ENCODE measurements at regions not wholly inside any gene's neighbourhood (a gene's known extent, or its start where the extent isn't known, plus 50 kb on each side); places are given as distances from the start of the nearest gene placed in this dataset.

DNA sequence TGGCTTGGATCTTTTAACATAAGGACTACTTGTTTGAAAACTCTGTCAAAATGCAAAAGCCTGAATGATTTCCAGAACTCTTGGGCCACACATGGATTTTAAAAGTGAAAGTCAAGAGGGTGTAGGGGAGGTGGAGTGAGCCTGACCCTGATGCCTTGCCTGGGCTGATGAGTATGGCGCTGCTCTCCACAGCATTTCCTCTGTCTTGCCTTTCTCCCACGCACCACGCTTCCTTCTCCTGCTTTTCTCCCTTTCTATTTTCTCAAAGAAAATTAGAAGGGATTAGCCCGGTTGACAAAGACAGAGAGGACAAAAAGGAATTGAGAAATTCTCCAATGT is 207.0 kb upstream of the CCDC68 start:
- TF ChIP-seq, protein P1, sequence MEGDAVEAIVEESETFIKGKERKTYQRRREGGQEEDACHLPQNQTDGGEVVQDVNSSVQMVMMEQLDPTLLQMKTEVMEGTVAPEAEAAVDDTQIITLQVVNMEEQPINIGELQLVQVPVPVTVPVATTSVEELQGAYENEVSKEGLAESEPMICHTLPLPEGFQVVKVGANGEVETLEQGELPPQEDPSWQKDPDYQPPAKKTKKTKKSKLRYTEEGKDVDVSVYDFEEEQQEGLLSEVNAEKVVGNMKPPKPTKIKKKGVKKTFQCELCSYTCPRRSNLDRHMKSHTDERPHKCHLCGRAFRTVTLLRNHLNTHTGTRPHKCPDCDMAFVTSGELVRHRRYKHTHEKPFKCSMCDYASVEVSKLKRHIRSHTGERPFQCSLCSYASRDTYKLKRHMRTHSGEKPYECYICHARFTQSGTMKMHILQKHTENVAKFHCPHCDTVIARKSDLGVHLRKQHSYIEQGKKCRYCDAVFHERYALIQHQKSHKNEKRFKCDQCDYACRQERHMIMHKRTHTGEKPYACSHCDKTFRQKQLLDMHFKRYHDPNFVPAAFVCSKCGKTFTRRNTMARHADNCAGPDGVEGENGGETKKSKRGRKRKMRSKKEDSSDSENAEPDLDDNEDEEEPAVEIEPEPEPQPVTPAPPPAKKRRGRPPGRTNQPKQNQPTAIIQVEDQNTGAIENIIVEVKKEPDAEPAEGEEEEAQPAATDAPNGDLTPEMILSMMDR (conservative IDR thresholded peaks at IDR 0.05 in 1 of 2, IDR thresholded peaks at IDR 0.05 in 1 of 2; ENCODE audit: extremely low read depth in 1 of 2, insufficient read depth in 1 of 2, low read depth in 1 of 2, low read length in 2 of 2) = no peak
- TF ChIP-seq EZH2 (IDR thresholded peaks at IDR 0.05; ENCODE audit: borderline replicate concordance, low read length) = no peak
